HG03108 (cell line): ENCODE measurements at regions not wholly inside any gene's neighbourhood (a gene's known extent, or its start where the extent isn't known, plus 50 kb on each side); places are given as distances from the start of the nearest gene placed in this dataset.

Source experiments
- ATAC-seq: cut with Tn5 transposase; IDR thresholded peaks from one replicate; pipeline ENCODE4 v1.9.1; 2021; ENCODE audit warnings: moderate library complexity; ENCODE audit not compliant: unreplicated experiment

DNA sequence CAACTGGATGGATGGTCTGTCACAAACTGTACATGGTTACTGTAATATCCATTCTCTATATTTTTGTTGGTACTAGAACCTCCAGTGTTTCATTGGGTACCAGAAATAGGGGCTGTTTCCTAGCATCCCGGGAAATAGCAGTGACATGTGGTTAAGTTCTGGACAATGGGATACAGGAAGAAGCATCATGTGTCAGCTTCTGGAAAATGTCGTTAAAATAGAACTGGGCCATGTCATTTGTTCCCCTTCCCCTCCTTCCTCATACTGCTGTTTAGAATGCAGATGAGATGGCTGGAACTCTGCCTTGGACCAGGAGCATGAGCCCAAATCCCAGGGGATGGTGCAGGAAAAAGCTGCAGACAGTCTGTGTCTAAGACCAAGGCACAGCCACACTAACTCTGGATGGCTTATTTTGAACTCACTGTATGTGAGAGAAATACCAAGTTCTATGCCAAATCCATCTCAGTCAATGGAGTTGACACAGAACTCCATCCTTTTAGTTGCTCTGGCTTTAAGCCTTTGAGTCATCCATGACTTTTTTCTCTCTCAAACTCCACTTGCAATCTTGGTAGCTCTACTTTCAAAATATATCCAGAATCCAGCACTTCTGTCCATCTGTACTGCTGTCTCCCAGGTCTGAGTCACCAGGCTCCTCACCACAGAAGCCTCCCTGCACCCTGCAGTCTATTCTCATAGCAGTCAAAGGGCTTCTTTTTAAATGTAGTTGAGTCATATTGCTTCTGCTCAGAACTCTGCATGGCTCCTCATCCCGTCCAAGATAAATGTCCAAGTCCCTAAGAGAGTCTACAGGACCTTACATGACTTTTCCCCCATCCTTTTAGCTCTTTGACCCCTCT, 184.2 kb downstream of the NSG2 start:
- ATAC-seq, result no peak

GRCh38 chr5:174231956-174232487, 186.5 kb downstream of the NSG2 start:
- ATAC-seq, result no peak

GRCh38 chr5:174234388-174234787, 188.9 kb downstream of the NSG2 start:
- ATAC-seq, result no peak

DNA sequence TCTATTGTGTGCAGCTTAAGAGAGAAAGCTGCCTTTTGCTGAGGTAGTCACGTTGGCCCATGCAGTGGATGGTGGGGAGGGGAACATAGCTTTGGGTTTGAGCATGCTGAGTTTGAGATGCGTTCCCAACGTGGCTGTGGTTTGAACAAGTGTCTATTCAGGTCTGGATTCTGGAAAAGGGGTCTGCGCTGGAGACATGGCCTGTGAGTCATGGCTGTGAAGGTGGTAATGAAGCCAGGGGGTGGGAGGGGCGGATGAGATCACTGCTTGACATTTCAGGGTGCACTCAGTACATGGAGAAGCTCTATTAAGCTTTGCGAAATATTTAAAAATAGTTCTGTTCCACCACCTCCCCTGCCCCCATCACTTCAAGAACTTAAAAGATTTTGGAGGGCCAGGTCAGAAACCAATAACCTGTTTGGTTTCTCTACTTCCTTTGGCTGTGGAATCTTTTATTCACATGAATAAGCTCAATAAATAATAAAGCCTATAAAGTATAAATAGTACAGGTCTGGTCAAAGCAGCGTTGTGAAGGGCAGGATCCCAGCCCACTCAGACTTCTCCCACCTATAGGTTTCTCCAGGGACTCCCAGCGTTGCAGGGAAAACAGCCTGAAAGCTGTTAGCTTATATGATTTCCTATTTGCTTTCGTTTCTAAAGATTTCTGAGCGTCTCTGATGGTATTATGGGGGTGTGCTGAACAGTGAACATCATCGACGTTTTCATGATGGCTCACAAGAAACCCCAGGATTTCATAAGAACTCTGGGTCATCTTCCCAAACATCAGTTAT, 189.9 kb downstream of the NSG2 start:
- ATAC-seq, result no peak

- no peak for ATAC-seq
Observed at GRCh38 chr5:174236070-174236469, 190.6 kb downstream of the NSG2 start.

DNA sequence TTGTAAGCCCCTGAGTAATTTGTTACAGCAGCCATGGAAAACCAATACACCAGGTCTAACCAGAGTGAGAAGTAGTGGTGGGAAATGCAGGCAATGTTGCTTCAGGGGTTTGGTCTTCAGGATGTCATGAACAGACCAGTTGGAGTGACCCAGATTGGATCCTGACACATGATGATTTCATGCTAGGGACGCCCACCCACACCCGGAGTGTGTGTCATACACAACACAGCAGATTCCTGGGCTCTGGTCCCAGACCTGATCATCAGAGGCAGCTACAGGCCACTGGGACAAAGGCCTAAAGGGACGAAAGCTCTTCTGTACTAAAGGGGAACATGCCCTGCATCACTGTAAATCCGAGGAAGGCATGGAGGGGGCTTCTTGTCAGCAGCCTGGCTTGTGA, 194.2 kb downstream of the NSG2 start:
- no peak for ATAC-seq

GRCh38 chr5:174242573-174242972, 197.1 kb downstream of the NSG2 start:
- no peak for ATAC-seq

DNA sequence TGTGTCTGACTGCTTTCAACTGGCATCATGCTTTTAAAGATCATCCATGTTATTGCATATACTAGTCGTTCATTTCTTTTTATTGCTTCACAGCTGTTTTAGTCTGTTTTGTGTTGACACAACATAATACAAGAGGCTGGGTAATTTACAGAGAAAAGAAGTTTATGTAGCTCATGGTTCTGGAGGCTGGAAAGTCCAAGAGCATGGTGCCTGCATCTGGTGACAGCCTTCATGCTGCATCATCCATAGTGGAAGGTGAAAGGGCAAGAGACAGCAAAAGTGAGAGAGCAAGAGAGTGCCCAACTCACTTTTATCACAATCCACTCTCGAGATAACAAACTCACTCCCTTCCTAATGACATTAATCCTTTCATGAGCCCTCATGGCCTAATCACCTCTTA, 198.4 kb downstream of the NSG2 start:
- no peak for ATAC-seq

DNA sequence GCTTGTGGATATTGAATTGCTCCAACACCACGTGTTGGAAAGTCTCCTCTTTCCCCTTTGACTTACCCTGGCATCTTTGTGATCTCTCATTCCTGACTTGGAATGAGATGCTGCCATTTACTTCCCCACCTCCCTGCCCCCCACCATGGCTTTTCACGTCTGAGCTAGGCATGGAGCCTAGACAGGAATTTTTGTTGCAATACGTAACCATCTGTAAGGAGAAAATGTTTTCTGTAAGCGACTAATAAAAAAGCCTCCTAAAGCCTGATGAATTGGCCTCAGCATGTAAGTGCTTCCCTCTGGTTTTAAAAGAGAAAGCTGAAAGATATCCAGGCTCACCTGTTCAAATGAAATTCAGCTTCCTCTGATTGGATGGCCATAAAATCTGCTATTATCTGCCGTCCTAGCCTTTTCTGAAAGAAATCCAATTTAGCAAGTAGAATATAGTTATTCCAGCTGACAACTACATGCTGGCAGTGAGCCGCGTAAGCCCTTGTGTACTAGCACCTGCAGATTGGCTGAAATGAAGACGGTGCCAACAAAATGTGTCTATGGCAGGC, 200.1 kb downstream of the NSG2 start:
- ATAC-seq, result no peak

DNA sequence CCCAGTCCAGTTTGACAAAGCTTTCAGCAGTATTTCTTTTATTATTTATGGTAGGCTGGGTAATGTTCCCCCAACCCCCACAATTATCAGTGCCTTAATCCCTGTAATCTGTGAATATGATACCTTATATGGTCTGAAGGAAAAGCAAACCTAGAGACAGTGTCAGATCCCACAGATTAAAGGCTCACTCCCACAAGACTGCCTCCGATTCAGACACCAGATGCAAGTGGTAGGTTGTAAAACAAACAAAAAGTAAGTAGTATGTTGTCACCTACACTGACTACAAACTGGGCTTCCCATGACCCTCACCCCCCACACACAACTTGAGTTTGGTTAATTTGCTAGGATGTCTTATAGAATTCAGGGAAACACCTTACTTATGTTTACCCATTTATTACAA, 201.2 kb downstream of the NSG2 start:
- no peak for ATAC-seq

- no peak for ATAC-seq
Observed at GRCh38 chr5:174247301-174247700, 201.8 kb downstream of the NSG2 start.

DNA sequence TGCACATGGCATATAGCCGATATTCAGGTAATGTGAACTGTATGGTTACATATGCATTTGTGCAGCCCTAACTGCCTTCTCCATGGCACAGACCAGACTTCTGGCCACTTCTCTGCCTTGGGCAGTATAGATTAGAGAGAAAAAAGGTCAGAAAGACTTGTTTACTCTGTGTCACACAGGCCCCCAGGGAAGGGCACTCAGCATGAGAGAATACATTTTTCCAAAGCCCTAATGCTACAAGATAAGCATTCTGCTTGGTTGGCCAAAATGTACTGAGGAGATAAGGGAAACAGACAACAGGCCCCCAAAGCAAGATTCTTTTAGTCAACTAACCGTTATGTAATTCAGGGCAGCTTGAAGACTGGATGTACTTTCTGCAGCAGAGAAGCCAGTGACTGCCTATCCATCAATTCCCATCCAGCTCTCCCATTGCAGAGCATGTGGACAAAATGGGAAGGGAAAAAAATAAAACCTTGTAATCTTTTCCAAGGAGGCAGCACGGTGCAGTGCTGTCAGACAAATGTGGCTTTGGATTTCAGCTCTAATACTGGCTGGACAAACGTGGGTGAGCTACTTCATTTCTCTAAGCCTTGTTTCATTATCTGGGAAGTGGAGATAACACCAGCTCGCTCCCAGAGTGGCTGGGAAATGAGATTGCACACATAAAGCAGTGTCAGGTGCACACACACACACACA, 205.9 kb downstream of the NSG2 start:
- ATAC-seq, result no peak

GRCh38 chr5:174252121-174252520, 206.6 kb downstream of the NSG2 start:
- ATAC-seq, result no peak

- no peak for ATAC-seq
Observed at GRCh38 chr5:174259696-174260420, 214.4 kb downstream of the NSG2 start.

- ATAC-seq, result no peak
Observed at GRCh38 chr5:174271316-174271715, 225.8 kb downstream of the NSG2 start.

DNA sequence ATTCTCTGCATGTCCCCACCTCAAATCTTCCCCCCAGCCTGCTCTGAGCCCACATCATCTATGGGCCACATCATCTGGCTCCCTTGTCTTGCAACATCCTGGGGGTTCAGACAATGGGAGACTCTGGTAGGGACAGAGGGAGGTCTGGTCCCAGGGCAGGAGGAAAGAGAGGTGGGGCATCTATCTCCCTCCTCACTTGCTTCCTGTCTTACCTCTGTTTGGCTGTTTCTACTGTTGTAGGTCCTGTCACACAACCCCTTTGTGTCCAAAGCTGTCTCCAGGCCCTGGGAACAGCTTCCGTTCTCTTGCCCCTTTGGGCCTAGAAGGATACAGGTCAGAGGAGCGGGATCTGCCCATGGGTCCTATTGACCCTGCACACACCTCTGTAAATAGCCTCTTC, 227.2 kb downstream of the NSG2 start:
- ATAC-seq, result no peak

DNA sequence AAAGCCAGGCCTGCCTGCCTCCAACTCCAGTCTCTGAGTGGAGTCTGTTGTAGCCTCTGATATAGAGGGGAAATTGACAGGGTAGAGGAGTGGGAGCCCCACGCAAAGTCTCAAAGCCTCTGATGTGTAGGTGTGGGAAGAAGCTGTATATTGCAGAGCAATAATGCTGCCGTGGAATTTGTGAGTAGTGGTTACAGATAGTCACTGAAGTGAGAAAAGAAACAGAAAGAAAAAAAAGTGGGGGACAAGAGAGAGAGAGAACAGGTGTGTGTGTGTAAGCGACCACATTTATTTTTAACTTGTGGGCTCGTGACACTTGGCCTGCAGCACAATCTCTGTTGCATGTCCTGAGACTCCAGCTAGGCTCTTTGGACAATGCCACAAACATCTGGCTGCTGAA, 227.8 kb downstream of the NSG2 start:
- peak; percentile 86 for ATAC-seq

GRCh38 chr5:174275959-174276358, 230.5 kb downstream of the NSG2 start:
- no peak for ATAC-seq

DNA sequence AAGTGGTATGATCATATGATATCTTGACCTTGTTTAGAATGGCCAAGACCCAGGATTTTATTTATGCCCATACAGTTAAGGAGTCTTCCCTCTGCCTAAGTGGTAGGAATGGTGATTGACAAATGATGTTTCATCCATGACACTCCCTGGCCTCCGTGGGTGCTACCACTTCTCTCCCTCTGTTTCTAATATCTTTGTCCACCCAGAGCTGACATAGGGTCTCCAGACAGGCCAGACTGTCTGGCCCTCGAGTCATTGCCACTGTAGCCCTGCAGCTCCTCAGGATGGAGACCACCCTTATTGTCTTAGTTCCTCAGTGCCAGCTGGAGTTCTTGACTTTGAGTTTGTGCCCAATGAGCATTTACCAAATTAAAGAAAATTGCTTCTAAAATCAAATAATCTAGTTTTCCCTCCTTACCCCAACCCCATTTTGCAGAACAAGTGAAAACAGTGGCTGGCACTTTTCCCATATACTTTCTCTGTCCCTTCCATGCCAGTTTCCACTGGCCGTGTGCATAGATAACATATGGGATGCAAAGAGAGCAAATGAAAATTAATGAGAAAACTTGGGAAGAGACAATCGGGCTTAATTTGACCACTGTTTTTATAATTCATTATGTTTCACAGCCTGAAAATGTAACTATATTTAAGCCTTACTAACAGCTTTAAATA, 235.7 kb downstream of the NSG2 start:
- no peak for ATAC-seq

- ATAC-seq, result no peak
Observed at GRCh38 chr5:174281855-174282254, 236.3 kb downstream of the NSG2 start.
